Cerebellar nuclear complex (tissue), 1 donor: ENCODE measurements at regions not wholly inside any gene's neighbourhood (a gene's known extent, or its start where the extent isn't known, plus 50 kb on each side); places are given as distances from the start of the nearest gene placed in this dataset.

Source experiments
- DNase-seq, 2 experiments: peaks; one replicate each; lab custom pipeline; 2025; lab: John Stamatoyannopoulos, UW

- DNase-seq = no peak
Observed at GRCh38 chr6:14455876-14456648, 338.5 kb downstream of the CD83 start.

- no peak for DNase-seq
Observed at GRCh38 chr6:14456941-14457340, 339.4 kb downstream of the CD83 start.

- no peak for DNase-seq
Observed at GRCh38 chr6:14458669-14459266, 341.2 kb downstream of the CD83 start.

GRCh38 chr6:14459315-14459714 lies 341.7 kb downstream of the CD83 start:
- DNase-seq = no peak

- no peak for DNase-seq
Observed at GRCh38 chr6:14460556-14460955, 343.0 kb downstream of the CD83 start.

GRCh38 chr6:14462135-14462534 lies 344.6 kb downstream of the CD83 start:
- DNase-seq = no peak

- no peak for DNase-seq
Observed at GRCh38 chr6:14462566-14462965, 345.0 kb downstream of the CD83 start.

GRCh38 chr6:14463110-14463509 lies 345.5 kb downstream of the CD83 start:
- no peak for DNase-seq

- DNase-seq = no peak
Observed at GRCh38 chr6:14464055-14464454, 346.5 kb downstream of the CD83 start.

GRCh38 chr6:14464716-14465115 lies 347.1 kb downstream of the CD83 start:
- DNase-seq = no peak

GRCh38 chr6:14466278-14466677 lies 348.7 kb downstream of the CD83 start:
- DNase-seq = no peak

- DNase-seq = no peak
Observed at GRCh38 chr6:14467591-14467990, 350.0 kb downstream of the CD83 start.

- no peak for DNase-seq
Observed at GRCh38 chr6:14468647-14469321, 351.2 kb downstream of the CD83 start.

- DNase-seq = no peak
Observed at GRCh38 chr6:14470101-14470500, 352.5 kb downstream of the CD83 start.

- no peak for DNase-seq
Observed at GRCh38 chr6:14470671-14471070, 353.1 kb downstream of the CD83 start.

- no peak for DNase-seq
Observed at GRCh38 chr6:14472255-14472985, 354.8 kb downstream of the CD83 start.

- no peak for DNase-seq
Observed at GRCh38 chr6:14472986-14473337, 355.4 kb downstream of the CD83 start.

GRCh38 chr6:14474816-14475215 lies 357.2 kb downstream of the CD83 start:
- DNase-seq = no peak

- DNase-seq = no peak
Observed at GRCh38 chr6:14475306-14475705, 357.7 kb downstream of the CD83 start.

GRCh38 chr6:14476793-14477531 lies 359.4 kb downstream of the CD83 start:
- DNase-seq = peak in 1 of 2 experiments; percentile 27

- no peak for DNase-seq
Observed at GRCh38 chr6:14477559-14477958, 360.0 kb downstream of the CD83 start.
